ENCODE measurements at regions not wholly inside any gene's neighbourhood (a gene's known extent, or its start where the extent isn't known, plus 50 kb on each side); places are given as distances from the start of the nearest gene placed in this dataset.

DNA sequence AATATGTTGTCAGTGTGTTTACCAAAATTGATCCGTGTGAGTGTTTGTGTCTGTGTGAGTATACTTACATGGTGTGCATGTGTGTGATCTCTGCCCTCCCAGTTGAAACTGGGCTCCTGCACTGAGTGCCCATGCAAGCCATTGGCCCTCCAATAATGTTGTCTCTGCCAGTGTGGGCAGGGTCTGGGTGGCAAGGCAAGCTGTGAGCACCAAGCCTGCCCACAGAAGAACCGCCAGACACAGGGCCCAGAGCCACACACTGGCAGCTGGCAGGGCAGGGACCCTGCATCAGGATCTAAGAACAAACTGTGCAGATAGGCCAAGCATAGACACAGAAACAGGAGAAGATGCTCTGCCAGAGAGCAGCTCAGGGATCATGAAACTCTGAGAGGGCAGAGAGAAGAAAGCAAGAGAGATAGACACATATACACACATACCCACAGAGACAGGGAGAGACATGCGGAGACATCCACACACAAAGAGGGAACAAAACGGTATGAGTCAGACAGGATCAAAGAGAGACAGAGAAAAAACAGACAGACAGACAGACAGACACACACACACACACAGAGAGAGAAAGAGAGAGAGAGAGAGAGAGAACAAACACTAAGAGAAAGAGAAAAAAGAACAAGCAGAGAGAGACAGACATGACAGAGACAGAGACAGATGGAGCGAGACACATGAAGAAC is 555.0 kb downstream of the MID1IP1 start:
- ATAC-seq (no peak), DNase-seq (no peak)
- intact Hi-C loops (cut with DNase I), result no loop called here
- no peaks in the 10 kb centered on the region for H3K9me3 ChIP-seq
- no peak overlapping the region for H3K4me3 ChIP-seq
- no peaks in the 10 kb centered on the region for H3K4me1 ChIP-seq
- H3K36me3 ChIP-seq, result no peaks in the 10 kb centered on the region
- TF ChIP-seq, protein P1, sequence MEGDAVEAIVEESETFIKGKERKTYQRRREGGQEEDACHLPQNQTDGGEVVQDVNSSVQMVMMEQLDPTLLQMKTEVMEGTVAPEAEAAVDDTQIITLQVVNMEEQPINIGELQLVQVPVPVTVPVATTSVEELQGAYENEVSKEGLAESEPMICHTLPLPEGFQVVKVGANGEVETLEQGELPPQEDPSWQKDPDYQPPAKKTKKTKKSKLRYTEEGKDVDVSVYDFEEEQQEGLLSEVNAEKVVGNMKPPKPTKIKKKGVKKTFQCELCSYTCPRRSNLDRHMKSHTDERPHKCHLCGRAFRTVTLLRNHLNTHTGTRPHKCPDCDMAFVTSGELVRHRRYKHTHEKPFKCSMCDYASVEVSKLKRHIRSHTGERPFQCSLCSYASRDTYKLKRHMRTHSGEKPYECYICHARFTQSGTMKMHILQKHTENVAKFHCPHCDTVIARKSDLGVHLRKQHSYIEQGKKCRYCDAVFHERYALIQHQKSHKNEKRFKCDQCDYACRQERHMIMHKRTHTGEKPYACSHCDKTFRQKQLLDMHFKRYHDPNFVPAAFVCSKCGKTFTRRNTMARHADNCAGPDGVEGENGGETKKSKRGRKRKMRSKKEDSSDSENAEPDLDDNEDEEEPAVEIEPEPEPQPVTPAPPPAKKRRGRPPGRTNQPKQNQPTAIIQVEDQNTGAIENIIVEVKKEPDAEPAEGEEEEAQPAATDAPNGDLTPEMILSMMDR (IDR thresholded peaks at IDR 0.05), result no peak
- no peaks in the 10 kb centered on the region for H3K27me3 ChIP-seq (ENCODE audit: low read depth)
- no peak overlapping the region for H3K27ac ChIP-seq

DNA sequence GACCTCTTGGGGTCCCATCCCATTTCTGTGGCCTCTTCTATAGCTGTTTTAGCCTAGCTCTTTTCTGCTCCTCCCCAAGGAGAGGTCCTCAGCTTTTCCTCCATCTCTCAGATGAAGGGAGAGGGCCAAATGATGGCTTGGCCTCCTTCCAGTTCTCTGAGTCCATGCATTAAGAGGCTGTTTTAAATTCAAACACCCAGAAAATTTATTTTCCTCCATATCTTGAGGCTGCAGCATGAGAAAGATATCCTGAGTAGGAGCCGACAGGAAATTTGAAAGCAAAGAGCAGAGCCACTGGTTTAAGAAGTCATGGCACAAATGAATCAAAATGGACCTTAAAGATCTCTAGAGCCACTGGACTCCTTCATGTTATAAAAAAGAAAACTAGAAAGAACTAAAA is 558.8 kb downstream of the MID1IP1 start:
- intact Hi-C loops (cut with DNase I), result no loop called here
- Histone ChIP-seq H3K4me1 (no peaks in the 10 kb centered on the region), H3K27ac (no peak overlapping the region), H3K36me3 (no peaks in the 10 kb centered on the region), H3K9me3 (no peaks in the 10 kb centered on the region), H3K27me3 (ENCODE audit: low read depth) (no peaks in the 10 kb centered on the region), H3K4me3 (no peak overlapping the region)
- TF ChIP-seq, protein P1 (IDR thresholded peaks at IDR 0.05), result no peak
- no peak for DNase-seq
- ATAC-seq, result no peak

DNA sequence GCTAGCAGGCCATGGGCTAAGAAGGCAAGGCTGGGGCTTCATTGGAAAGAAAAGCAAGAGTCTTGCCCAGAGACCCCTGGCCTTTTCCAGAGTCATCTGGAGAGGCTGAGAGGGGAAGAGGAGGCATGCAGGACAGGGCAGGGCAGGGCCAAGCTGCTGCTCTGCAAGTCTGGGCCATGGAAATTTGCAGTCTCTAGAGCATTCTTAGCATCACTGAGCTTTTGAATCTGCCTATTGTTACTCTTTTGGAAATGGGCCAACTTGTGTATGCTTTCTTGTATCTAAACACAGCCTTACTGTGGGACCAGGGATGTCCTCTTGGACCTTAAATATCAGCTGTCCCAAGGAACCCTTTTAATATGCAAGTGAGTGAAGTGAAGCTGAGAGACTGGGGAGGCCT is 560.5 kb downstream of the MID1IP1 start:
- Histone ChIP-seq H3K27me3 (ENCODE audit: low read depth) (no peaks in the 10 kb centered on the region), H3K4me3 (no peak overlapping the region), H3K36me3 (no peaks in the 10 kb centered on the region), H3K4me1 (no peaks in the 10 kb centered on the region), H3K27ac (no peak overlapping the region), H3K9me3 (no peaks in the 10 kb centered on the region)
- DNase-seq (no peak), ATAC-seq (no peak)
- TF ChIP-seq, protein P1 (IDR thresholded peaks at IDR 0.05), result no peak
- intact Hi-C loops (cut with DNase I), result no loop called here

DNA sequence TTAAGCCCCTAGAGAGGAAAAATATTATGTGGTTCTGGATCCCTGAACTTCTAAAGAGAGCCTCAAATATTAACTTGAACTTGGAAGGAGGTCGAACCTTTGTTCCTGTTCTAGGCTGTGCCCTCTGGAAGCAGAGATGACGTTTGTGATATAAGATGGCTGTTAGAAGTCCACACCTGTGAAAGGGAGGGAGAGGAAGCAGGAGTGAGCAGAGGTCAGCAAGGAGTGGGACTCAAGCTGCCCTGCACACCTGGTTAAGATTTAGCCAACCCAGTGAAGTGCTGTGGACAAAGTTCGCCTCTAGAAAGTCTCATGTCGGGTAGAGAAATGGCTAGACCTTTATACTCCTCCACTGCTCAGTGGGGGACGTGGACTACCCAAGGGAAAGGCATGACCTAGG is 566.2 kb downstream of the MID1IP1 start:
- ATAC-seq (no peak), DNase-seq (no peak)
- no peaks in the 10 kb centered on the region for H3K36me3 ChIP-seq
- intact Hi-C loops (cut with DNase I), result no loop called here
- H3K9me3 ChIP-seq, result no peaks in the 10 kb centered on the region
- no peaks in the 10 kb centered on the region for H3K27me3 ChIP-seq (ENCODE audit: low read depth)
- H3K4me1 ChIP-seq, result no peaks in the 10 kb centered on the region
- H3K4me3 ChIP-seq, result no peak overlapping the region
- H3K27ac ChIP-seq, result no peak overlapping the region
- TF ChIP-seq, protein P1 (IDR thresholded peaks at IDR 0.05), result no peak

DNA sequence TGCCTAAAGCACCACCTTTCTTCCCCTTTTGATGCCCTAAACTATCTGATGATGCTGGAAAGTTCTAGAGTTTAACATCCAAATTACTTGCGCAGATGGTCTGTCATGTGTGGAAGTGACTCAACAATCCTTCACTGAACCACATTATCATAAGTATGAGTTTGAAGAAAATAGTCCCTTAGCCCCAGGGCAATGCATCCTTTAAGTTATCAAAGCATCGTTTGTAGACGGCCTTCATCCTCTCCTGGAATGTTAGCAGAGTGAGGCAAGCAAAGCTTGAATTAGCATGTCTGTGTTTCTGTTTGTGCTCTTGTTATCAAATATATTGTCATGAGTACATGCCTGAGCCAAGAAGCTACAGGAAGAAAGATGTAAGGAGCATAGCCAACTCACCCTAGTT is 570.9 kb downstream of the MID1IP1 start:
- ATAC-seq, result no peak
- Histone ChIP-seq H3K27me3 (ENCODE audit: low read depth) (no peaks in the 10 kb centered on the region), H3K4me1 (no peaks in the 10 kb centered on the region), H3K9me3 (no peaks in the 10 kb centered on the region), H3K36me3 (no peaks in the 10 kb centered on the region), H3K27ac (no peak overlapping the region), H3K4me3 (no peak overlapping the region)
- TF ChIP-seq, protein P1 (IDR thresholded peaks at IDR 0.05), result no peak
- intact Hi-C loops (cut with DNase I), result no loop called here
- DNase-seq, result no peak

Data from lower lobe of right lung (tissue), 2 donors.